ENCODE measurements at regions not wholly inside any gene's neighbourhood (a gene's known extent, or its start where the extent isn't known, plus 50 kb on each side); places are given as distances from the start of the nearest gene placed in this dataset.
"Not testable (repeated sequence)": the region's sequence is repeated elsewhere in the genome, so short reads cannot be mapped to it uniquely, and the experiment has no call there.

- Histone ChIP-seq H3K9me3 (ENCODE audit: low read length) (no peaks in the 10 kb centered on the region), H3K9me2 (ENCODE audit: insufficient read depth, low read length) (no peaks in the 10 kb centered on the region), H3K27me3 (ENCODE audit: insufficient read depth, low read depth, low read length) (no peaks in the 10 kb centered on the region), H3K79me2 (replicated peaks; ENCODE audit: insufficient read depth, low read length) (no peaks in the 10 kb centered on the region), H2AFZ (ENCODE audit: low read depth, low read length) (no peak overlapping the region), H3K36me3 (ENCODE audit: insufficient read depth, low read length) (no peaks in the 10 kb centered on the region), H3K27ac (ENCODE audit: low read length) (no peak overlapping the region), H3F3A (ENCODE audit: insufficient read depth, low read length, poor library complexity, severe bottlenecking) (no peaks in the 10 kb centered on the region), H3K9ac (ENCODE audit: low read length) (no peak overlapping the region), H3K4me3 (ENCODE audit: low read length) (no peak overlapping the region), H3K4me2 (ENCODE audit: low read length) (no peak overlapping the region), H4K20me1 (ENCODE audit: insufficient read depth) (no peaks in the 10 kb centered on the region)
- TF ChIP-seq SMC3 (conservative IDR thresholded peaks at IDR 0.05; ENCODE audit: poor library complexity) (no peak), TAF1 (IDR thresholded peaks at IDR 0.05; ENCODE audit: low read depth) (no peak), RAD21 (conservative IDR thresholded peaks at IDR 0.05) (no peak), MXI1 (conservative IDR thresholded peaks at IDR 0.05; ENCODE audit: poor library complexity, severe bottlenecking) (no peak), EZH2 (IDR thresholded peaks at IDR 0.05; ENCODE audit: borderline replicate concordance, insufficient read depth, low read length, poor library complexity, severe bottlenecking) (no peak)
- TF ChIP-seq, protein P1, sequence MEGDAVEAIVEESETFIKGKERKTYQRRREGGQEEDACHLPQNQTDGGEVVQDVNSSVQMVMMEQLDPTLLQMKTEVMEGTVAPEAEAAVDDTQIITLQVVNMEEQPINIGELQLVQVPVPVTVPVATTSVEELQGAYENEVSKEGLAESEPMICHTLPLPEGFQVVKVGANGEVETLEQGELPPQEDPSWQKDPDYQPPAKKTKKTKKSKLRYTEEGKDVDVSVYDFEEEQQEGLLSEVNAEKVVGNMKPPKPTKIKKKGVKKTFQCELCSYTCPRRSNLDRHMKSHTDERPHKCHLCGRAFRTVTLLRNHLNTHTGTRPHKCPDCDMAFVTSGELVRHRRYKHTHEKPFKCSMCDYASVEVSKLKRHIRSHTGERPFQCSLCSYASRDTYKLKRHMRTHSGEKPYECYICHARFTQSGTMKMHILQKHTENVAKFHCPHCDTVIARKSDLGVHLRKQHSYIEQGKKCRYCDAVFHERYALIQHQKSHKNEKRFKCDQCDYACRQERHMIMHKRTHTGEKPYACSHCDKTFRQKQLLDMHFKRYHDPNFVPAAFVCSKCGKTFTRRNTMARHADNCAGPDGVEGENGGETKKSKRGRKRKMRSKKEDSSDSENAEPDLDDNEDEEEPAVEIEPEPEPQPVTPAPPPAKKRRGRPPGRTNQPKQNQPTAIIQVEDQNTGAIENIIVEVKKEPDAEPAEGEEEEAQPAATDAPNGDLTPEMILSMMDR (IDR thresholded peaks at IDR 0.05; ENCODE audit: poor library complexity, severe bottlenecking): no peak
These were observed 1353.4 kb upstream of the GOT2 start for GRCh38 chr16:60087530-60087929.

- not testable (repeated sequence) for H3K79me2 ChIP-seq (replicated peaks; ENCODE audit: insufficient read depth, low read length); H3K36me3 ChIP-seq (ENCODE audit: insufficient read depth, low read length); H3K9ac ChIP-seq (ENCODE audit: low read length); H3K27me3 ChIP-seq (ENCODE audit: insufficient read depth, low read depth, low read length); H3F3A ChIP-seq (ENCODE audit: insufficient read depth, low read length, poor library complexity, severe bottlenecking); H4K20me1 ChIP-seq (ENCODE audit: insufficient read depth); H2AFZ ChIP-seq (ENCODE audit: low read depth, low read length); H3K9me2 ChIP-seq (ENCODE audit: insufficient read depth, low read length); H3K4me3 ChIP-seq (ENCODE audit: low read length); H3K9me3 ChIP-seq (ENCODE audit: low read length); H3K4me2 ChIP-seq (ENCODE audit: low read length); H3K27ac ChIP-seq (ENCODE audit: low read length)
These were observed 1344.7 kb upstream of the GOT2 start for GRCh38 chr16:60078819-60079218.

DNA sequence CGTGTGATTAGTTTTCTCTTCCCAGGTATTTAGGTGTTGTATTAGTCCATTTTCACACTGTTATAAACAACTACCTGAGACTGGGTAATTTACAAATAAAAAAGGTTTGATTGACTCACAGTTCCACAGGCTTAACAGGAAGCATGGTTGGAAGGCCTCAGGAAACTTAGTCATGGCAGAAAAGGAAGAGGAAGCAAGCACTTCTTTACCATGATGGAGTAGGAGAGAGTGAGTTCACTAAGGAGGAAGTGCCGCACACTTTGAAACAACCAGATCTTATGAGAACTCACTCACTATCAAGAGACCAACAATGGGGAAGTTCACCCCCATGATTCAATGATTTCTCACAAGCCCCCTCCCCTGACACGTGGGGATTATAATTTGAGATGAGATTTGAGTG lies 1343.7 kb upstream of the GOT2 start:
- Histone ChIP-seq H3K4me3 (ENCODE audit: low read length) (no peak overlapping the region), H3K4me2 (ENCODE audit: low read length) (no peak overlapping the region), H2AFZ (ENCODE audit: low read depth, low read length) (no peak overlapping the region), H4K20me1 (ENCODE audit: insufficient read depth) (no peaks in the 10 kb centered on the region), H3K9ac (ENCODE audit: low read length) (no peak overlapping the region), H3K9me2 (ENCODE audit: insufficient read depth, low read length) (no peaks in the 10 kb centered on the region), H3K36me3 (ENCODE audit: insufficient read depth, low read length) (no peaks in the 10 kb centered on the region), H3K27me3 (ENCODE audit: insufficient read depth, low read depth, low read length) (no peaks in the 10 kb centered on the region), H3K9me3 (ENCODE audit: low read length) (no peaks in the 10 kb centered on the region), H3K27ac (ENCODE audit: low read length) (no peak overlapping the region), H3K79me2 (replicated peaks; ENCODE audit: insufficient read depth, low read length) (no peaks in the 10 kb centered on the region), H3F3A (ENCODE audit: insufficient read depth, low read length, poor library complexity, severe bottlenecking) (no peaks in the 10 kb centered on the region)
- TF ChIP-seq EP300 (conservative IDR thresholded peaks at IDR 0.05; ENCODE audit: poor library complexity, severe bottlenecking): no peak
- TF ChIP-seq POLR2AphosphoS5 (IDR thresholded peaks at IDR 0.05): no peak
- TF ChIP-seq RAD21 (conservative IDR thresholded peaks at IDR 0.05): no peak
- TF ChIP-seq MXI1 (conservative IDR thresholded peaks at IDR 0.05; ENCODE audit: poor library complexity, severe bottlenecking): no peak
- TF ChIP-seq, protein P1 (IDR thresholded peaks at IDR 0.05; ENCODE audit: poor library complexity, severe bottlenecking): no peak
- TF ChIP-seq EZH2 (IDR thresholded peaks at IDR 0.05; ENCODE audit: borderline replicate concordance, insufficient read depth, low read length, poor library complexity, severe bottlenecking): no peak

Data from neural cell (in vitro differentiated cells).